Stimulated activated CD4-positive, alpha-beta T cell treated with anti-CD3 and anti-CD28 coated beads, Interleukin-12 subunit alpha, Interleukin-12 subunit beta, amount 100 ng/mL, for 48 hours (primary cell): ENCODE measurements at regions not wholly inside any gene's neighbourhood (a gene's known extent, or its start where the extent isn't known, plus 50 kb on each side); places are given as distances from the start of the nearest gene placed in this dataset.

Experiments used
- DNase-seq, 3 donors: peaks; one replicate each; pipeline ENCODE4 v3.0.0-alpha.2; 2020; ENCODE audit warnings: low read depth in 2 of 3, low spot score in 1 of 3

GRCh38 chr2:2673406-2673805 lies 342.3 kb upstream of the MYT1L start:
- DNase-seq = no peak

DNA sequence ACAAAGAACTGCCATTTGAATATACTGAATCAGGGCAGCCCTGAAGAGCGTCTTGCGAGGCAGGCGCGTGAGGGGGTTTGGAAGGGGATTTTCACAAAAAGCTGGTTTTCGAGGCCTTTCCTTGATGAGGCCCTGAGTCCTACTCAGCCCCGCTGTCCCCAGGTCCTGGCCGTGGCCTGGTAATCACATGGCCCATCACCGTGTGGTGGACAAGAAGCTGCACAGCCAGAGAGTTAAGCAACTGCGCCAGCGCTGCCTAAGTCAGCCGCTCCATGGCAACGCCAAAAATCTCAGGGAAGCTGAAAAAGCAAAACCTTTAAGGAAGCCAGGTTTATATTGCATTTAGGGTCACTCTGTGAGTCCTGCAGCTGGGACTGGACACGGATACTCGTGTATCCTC lies 341.2 kb upstream of the MYT1L start:
- DNase-seq = no peak

DNA sequence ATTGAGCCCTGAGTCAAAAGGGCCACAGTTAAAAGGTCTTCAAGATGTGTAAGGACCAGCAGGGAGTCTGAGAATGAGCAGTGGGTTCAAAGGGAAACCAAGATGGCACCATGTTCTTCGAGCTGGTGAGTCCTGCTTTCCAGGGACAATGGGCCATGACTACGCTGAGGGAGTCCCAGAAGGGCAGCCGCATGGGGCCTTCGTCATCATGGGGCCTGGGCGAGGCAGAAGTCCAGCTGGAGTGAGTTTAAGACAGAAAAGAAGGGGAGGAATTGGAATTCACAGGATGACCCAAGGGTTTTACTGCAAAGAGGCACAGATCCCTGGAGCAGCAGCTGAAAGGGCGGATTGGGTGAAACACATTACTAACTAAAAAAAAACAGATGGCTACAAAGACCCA lies 340.8 kb upstream of the MYT1L start:
- no peak for DNase-seq

DNA sequence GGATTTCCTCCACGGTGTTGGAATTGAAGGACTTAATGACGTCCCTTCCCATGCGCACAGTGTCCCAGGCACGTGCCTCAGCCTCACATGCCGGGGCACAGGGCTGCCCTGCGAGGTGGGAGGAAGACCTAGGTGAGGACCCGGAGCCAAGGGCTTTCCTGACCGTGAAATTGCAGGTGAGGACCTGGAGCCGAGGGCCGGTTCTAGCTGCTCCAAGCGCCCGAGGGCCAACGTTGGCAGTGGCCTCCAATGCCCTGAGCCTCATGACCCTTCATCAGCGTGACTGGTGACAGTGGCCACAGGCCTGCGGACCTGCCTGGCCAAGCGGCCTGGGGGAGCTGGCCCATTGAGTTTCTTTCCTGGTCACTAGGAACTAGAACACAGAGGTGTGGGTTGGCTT lies 338.2 kb upstream of the MYT1L start:
- no peak for DNase-seq

DNA sequence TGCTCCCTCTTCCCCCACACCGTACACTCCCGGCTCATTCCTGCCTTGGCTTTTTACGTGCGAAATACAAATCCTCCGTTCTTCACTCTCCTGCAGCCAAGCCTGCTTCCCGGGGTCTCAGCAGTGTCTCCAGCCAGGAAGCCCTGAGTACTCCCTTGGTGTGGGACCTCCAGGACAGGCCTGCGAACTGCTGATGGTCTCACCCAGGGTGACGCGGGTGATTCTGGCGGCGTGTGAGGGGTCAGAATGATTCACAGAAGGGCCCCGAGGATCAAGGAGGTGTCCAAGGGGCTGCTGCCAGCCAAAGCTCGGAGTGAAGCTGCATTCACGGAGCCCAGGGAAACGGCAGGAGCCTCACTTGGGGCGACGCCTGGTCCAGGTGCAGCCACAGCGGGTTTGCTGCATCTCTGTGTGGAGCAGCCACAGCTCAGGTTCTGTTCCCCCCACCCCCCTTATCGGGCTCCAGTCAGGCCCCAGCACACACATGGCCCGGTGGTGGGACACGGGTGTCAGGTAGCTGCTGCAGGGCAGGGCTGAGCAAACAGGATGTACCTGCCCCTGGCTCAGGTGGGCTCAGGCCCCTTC lies 337.7 kb upstream of the MYT1L start:
- no peak for DNase-seq

GRCh38 chr2:2667690-2668089 lies 336.6 kb upstream of the MYT1L start:
- DNase-seq = no peak

GRCh38 chr2:2665834-2666133 lies 334.7 kb upstream of the MYT1L start:
- no peak for DNase-seq

DNA sequence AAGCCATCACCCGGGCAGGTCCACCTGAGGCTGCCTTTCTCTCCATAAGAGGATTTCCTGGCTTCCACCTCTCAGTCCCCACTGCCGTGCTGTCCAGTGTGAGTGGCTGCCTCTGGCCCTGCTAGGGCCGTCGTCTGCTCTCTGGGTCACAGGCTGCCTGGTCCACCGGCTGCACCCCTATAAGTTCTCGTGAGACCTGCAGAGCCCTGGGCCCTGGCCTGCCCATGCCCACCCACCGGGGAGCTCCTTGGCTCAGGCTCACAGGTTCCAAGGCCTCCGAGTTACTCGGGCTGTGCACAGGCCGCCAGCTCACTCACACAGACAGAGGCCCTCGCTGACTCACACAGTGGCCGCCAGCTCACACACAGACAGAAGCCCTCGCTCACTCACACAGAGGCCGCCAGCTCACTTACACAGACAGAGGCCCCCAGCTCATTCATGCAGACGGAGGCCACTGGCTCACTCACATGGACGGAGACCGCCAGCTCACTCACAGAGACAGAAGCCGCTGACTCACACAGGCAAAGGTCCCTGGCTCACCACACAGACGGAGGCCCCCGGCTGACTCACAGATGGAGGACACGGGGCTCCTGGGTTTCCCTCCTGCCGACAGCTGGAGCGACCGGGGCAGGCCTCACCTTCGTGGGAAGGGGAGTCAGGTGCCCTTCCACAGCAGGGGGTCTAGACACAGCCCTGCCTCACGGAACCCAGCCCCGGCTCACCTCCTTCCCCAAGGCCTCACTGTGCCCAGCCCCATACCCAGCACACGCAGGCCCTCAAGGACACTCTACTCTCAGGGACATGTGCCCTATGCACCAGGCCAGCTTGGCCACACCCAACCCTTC lies 334.1 kb upstream of the MYT1L start:
- DNase-seq = no peak

DNA sequence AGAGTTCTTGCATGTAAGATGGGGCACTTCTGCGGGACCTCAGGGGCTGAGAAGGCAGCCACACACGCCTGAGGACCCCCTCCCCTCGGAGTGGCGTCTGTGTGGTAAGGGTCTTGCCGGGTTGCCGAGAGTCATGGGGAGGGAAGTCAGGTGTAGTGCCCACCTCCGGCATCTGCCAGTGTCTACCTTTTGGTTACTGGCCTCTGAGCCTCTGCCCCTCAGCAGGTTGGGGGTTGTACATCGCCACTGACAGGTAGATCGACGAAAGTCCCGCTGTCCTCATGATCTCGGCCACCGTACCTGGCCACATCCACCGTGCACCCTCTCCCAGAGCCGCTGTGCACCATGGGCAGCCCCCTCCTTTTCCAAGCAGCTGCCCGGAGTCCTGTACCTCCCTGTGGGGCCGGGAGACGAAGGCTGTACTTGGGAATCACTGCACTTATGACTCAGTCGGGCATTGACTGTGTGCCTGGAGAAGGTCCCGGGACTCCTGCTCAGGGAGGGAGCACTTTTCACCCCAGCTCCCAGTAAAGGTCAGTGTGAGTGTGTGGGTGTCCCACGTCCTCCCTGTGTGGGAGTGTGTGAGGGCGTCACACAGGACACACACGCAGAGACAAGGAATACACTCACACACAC lies 332.4 kb upstream of the MYT1L start:
- DNase-seq = no peak

DNA sequence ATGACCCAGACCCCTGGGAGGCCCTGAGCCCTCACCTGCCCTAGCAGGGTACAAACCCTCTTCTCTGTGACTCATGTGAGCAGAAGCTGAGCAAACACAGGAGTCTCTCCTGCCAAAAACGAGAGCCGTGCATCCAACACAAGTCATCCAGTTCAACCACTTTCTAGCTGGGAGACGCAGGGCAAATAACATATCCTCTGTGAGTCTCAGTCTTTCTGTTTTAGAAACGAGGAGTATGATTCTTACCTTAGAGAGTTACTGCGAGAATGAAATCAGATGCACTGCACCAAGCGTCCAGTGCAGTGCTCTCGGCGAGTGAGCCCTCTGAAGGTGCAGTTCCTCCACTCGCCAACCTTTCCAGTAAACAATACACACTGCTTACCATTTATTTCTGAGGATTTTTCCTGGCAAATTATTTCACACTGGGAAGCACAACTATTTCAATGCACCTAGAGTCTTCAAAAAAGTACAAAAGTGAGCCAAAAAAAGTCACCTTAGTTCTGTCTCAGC lies 331.8 kb upstream of the MYT1L start:
- no peak for DNase-seq

DNA sequence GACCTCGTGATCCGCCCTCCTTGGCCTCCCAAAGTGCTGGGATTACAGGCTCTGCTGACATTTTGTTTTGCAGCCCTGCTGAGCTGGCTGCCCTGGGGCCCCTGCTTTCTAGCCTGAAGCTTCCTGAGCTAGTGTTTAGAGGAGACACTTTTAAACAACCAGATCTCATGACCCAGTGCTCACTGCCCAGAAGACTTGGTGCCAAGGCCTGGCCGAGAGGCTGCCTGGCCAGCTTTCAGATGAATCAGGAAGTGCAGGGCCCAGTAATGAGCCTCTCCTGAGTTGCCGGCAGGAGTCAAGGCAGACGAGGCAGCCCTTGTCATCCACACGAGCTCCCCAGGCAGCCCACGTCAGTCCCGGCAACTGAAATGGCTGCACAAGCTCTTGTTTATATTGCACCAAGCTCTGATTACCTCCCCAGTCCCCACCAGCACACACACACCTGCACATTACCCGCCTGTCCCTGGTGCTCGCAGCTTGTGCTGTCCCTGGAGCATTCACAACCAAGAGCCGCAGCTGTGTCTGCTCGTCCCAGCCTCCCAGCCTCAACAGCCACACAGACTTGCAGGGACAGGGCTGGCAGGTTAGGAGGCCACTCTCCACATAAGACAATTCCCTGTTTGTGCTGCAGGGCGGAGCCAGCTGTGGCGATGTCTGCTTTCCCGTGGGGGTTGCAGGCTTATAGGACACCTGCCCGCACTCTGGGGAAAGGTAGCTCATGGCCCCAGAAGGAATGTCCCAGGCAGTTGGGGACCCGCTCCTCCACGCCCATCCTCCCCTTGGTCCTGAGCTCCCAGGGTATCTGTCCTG lies 331.2 kb upstream of the MYT1L start:
- DNase-seq = no peak

- no peak for DNase-seq
Observed at GRCh38 chr2:2660789-2661355, 329.8 kb upstream of the MYT1L start.

GRCh38 chr2:2657121-2657962 lies 326.3 kb upstream of the MYT1L start:
- DNase-seq = no peak

- no peak for DNase-seq
Observed at GRCh38 chr2:2656115-2657011, 325.3 kb upstream of the MYT1L start.

DNA sequence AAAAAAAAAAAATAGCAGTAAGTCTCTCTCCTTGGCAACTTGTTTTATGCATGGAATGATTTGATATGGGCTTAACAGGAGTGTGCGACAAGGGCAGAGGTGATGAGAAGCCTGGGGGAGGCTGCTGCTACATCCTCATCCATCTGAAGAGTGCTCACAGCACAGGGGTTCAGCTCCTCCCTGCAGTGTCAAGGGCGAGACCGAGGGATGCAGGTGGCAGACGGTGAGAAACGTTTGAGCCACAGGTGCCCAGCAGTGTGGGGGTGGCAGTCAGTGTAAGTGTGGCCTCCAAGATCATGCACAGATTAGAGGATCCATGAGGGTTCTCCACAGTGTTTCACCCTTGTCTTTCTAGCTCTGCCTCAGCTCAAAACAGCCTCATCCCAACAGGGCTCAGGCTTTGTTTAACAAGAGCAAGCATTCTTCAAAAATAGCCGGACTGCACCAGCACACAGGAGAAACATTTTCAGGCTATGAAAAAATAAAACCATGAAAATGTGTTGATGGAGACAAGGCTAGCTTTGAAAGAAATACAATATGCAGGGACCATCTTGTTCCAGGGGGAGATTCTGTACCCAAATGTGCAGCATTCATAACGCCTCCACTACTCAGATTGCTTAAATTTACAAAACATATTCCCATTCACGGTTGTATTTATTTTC lies 324.5 kb upstream of the MYT1L start:
- no peak for DNase-seq

- DNase-seq = no peak
Observed at GRCh38 chr2:2653231-2653630, 322.2 kb upstream of the MYT1L start.

DNA sequence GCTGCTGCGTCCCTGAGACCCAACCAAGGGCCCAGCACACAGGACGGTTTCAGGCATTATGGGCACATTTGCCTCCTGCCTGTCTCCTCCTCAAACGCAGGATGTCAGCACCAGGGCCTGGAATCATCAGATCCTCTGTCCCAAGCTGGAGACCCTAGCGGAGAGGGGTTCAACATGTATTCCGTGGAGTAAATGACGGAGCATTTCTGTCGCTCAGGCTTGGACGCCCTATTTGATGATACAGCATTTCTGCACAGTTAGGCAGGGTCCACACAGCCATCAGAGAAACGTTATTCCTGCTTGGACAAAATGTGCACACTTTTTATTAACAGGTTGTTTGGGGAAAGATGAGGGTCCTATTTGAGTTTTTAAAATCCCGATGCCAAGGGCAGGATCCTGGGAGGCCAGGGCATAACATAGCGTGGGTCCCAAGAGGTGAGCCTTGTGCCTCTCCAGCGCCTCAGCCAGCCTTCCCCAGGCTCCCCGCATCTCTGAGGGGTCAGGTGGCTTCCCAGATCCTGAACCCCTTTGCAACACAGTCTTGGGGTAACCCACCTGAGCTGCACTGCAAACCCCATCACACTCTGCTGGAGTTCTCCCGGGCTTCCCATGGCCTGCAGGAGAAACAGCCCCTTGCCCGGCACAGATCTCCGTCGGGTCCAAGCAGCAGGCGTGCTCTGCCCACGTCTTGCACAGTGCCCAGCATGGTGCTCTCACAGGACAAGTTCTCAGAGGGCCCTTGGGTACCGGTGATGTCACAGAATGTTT lies 319.7 kb upstream of the MYT1L start:
- DNase-seq = no peak
